GM21723 (cell line): ENCODE measurements at regions not wholly inside any gene's neighbourhood (a gene's known extent, or its start where the extent isn't known, plus 50 kb on each side); places are given as distances from the start of the nearest gene placed in this dataset.
"Not testable (repeated sequence)": the region's sequence is repeated elsewhere in the genome, so short reads cannot be mapped to it uniquely, and the experiment has no call there.

Source experiments
- ATAC-seq: cut with Tn5 transposase; IDR thresholded peaks from one replicate; pipeline ENCODE4 v1.9.1; 2021; ENCODE audit warnings: mild to moderate bottlenecking, moderate library complexity; ENCODE audit not compliant: unreplicated experiment

DNA sequence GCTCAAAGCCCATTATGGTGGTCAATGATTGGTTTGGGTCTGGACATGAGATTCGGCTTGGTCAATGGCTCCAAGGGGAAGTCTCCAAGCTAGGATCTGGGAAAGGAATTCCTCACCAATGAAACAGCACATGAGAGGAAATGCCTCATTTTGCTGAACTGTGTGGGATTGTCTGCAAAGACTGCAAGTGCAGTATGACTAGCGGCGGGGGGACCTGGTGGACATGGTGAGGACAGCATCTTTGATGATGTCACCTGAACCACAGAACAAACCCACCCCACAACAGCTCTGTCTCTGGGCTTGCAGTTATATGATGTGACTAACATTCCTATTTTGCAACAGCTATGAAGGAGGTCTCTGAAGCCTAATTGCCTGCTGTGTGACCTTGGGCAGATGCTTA is 50.6 kb upstream of the NKD1 start:
- no peak for ATAC-seq

GRCh38 chr16:50496990-50497389 is 51.2 kb upstream of the NKD1 start:
- ATAC-seq: no peak

DNA sequence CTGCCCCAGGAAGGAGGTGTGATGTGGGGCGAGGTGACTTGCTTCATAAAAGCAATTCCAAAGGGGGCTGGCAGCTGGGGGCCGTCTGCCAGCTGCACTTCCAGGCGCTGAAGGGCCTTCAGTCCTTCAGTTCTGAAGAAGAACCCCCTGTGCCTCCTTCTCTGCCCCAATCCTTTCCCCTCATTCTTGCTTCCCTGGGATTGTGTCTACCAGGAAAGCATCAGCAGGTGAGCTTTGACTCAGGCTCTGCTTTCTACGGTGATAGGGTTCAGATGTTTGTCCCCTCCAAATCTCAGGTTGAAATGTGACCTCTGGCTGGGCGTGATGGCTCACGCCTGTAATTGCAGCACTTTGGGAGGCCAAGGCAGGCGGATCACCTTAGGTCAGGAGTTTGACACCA is 52.5 kb upstream of the NKD1 start:
- ATAC-seq: no peak

DNA sequence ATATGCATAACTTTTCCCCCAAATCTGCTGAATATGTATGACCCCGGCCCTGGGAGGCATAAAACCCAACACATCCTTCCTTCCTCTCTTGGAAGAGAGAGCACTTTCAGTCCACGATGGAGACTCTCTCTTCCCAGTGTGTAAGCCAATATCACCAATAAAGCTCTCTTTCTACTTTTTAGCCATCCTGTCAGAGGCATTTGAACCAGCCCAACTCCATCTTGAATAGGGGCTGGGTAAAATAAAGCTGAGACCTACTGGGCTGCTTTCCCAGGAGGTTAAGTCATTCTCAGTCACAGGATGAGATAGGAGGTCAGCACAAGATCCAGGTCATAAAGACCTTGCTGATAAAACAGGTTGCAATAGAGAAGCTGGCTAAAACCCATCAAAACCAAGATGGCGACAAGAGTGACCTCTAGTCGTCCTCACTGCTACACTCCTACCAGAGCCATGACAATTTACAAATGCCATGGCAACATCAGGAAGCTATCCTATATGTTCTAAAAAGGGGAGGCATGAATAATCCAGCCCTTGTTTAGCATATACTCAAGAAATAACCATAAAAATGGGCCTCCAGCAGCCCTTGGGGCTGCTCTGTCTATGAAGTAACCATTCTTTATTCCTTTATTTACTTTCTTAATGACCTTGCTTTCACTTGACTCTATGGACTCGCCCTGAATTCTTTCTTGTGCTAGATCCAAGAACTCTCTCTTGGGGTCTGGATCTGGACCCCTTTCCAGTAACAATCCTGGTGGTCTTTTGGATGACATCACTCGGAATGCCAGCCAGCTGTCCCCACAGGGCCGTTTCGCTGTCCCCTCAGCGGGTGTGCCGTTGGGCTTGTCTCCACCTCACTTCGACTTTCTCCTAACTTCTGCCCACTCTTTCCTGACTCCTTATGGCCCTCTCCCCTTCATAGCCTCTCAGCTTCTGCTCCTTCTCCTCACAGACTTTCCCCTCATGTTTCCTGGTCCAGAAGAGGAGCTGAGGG is 53.4 kb upstream of the NKD1 start:
- no peak for ATAC-seq

DNA sequence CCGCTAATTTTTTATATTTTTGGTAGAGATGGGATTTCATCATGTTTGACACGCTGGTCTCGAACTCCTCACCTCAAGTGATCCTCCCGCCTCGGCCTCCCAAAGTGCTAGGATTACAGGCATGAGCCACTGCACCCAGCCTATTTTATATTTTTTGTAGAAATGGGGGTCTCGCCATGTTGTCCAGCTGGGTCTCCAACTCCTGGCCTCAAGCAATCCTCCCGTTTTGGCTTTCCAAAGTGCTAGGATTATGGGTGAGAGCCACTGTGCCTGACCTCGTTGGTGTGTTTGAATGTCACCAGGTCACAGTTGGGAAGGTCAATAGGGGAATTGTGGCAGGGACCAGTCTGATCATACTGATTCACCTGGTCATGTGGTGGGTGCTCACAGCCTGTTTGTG is 56.7 kb upstream of the NKD1 start:
- no peak for ATAC-seq

- no peak for ATAC-seq
Observed at GRCh38 chr16:50490828-50491227, 57.4 kb upstream of the NKD1 start.

DNA sequence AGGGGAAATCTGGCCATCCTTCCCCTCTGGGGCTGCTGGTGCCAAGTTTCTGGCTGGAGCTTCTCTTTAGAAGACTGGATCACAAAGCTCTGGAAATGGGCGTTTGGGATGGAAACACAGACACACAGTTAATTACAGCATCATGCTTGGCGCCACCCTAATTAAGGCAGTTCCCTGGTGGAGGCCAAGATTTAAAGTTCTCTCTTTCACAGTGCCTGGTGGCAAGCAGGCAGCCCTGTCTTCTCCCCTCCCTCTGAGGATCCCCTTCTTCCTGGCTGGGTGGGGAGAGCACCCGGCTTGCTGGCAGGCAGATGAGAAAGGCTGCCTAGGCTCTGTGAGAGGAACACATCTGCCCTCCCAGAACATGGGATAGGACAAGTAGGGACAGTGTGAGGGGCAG is 59.0 kb upstream of the NKD1 start:
- no peak for ATAC-seq

DNA sequence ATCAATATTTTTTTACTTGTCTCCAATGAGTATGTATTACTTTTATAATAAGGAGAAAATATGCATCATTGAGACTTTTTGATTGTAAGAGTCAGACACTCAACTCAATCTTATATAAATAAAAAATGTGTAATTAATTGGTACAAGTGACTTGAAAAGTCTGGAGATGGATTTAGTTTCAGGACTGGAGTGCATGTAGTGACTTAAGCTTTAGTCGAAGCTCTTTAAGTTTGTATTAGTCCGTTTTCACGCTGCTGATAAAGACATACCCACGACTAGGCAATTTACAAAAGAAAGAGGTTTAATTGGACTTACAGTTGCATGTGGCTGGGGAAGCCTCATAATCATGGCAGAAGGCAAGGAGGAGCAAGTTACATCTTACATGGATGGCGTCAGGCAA is 60.7 kb upstream of the NKD1 start:
- no peak for ATAC-seq

- not testable (repeated sequence) for ATAC-seq
Observed at GRCh38 chr16:50486162-50486561, 62.0 kb upstream of the NKD1 start.

DNA sequence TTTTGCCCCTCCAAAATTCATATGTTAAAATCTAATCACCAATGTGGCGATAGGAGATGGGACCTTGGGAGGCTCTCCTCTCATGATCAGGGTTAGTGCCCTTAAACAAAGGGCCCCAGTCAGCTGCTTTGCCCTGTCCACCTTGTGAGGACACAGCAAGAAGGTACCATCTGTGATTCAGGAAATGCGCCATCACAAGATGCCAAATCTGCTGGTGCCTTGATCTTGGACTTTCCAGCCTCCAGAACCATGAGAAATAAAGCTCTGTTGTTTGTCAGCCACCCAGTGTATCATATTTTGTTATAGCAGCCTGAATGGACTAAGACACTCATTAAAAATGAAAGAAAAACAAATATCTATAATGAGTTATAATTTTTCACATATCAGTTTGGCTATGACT is 63.0 kb upstream of the NKD1 start:
- ATAC-seq: no peak

- ATAC-seq: no peak
Observed at GRCh38 chr16:50482271-50482670, 65.9 kb upstream of the NKD1 start.

DNA sequence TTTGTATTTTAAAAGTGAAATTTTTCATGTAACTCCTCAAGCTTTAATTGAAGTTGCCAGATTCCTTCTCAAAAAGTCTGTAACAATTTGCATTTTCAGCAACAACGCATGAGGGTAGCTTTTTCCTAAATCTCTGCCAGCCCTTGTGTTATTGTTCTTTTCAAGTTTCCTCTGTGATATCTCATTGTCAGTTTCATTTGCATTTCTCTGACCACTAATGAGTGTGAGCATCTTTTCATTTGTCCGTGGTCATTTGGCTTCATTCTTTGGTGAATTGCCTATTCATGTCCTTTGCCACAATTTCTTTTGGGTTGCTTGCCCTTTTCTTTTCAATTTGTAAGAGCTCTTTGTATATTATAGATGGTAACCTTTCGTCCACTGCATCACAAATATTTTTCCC is 68.0 kb upstream of the NKD1 start:
- ATAC-seq: no peak

DNA sequence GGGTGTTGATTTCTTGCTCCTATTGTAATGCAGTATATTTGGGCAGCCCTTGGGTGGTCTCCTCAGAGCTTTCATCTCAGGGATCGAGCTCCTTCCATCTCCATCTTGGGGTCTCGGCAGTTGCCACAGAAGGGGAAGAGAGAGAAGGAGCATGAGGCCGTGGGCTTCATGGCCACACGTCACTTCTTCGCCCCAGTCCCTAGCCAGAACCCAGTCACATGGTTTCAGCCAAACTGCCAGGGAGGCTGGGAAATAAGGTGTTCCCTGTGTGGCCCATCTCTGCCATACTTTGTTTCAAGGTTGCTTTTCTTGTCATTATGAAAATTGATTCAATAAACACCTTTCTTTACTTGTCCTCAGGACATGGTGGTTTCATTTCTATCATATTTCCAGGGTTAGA is 68.4 kb upstream of the NKD1 start:
- ATAC-seq: no peak

- no peak for ATAC-seq
Observed at GRCh38 chr16:50478773-50479149, 69.4 kb upstream of the NKD1 start.

DNA sequence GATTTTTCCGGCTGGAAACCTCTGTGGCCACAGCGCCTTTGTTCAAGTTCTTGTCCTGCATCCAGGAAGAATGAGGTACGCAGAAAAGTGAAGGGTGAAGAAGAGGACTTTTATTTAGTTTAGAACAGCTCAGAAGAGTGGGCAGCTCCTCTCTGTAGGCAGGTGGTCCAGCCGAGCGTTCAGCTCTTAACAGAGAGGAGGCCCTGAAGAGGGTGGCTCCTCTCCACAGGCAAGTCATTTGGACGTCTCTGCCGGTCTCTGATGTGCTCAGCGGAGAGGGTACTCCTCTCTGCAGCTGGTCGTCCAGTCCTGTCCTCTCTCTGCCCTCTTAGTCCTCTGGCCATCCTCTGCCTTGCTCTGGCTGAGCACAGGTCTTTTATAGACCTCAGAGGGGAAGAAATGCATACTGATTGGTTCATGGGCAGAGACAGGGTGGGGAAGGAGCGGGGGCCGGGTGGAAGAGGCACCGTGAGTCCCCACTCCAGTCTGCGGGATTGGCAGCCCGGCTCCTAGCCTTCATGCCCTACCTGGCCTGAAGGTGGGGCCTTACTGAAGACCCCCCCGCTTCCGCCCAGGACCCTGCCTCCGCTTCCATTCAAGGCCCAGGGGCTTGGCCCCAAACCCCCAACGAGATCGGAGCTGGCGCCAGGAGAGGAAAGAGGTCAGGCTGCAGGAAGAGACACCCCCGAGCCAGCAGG is 70.0 kb upstream of the NKD1 start:
- ATAC-seq: no peak

DNA sequence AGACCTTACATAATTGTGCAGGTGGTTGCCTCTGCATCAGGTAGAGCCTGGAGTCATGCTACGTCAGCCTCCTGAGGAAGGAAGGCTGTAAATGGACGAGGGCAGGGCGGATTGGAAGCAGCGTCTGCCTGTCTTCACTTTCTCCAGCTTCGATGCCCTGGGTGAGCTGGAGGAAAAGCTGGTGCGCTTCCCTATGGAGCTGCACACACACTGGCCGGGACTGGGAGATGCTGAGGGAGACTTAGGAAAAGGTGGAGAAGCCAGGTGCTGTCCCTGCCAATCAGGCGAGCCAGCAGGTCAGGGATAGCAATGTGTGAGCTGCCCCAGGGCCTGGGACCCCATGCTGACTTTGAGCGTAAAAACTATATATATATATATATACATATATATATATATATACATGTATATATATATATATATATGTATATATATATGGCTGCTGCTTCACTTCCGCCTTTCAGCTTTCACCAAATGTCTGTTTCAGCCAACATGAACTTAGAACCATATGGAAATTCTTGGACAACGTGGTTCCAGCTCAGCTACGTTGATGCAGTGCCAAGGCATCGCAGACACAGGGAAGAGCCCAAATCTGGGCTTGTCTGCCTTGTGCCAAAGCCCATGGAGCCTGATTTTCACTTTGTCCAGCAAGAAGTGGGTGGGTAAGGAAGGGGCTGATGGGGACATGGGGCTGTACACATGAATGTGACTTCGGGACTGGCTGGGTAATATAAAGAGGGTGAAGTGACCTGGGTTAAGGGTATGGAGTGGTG is 71.5 kb upstream of the NKD1 start:
- no peak for ATAC-seq

DNA sequence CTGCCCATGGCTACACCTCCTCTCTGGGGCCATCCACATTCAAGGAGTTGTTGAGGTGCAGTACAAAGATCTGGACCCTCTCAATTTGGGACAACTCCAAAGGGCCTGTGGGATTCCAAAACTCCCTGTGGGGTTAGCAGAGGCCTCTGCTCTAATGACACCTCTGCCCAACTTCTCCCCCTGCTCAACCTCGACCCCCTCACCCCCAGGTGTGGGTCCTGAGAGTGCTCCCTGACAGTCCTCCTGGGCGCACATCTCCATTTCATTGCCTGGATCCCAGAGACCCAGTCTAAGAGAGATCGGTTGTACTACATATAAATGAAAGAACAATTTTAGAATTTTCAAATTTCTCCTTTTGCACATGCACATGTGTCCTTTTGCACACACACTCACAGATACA is 73.0 kb upstream of the NKD1 start:
- no peak for ATAC-seq

DNA sequence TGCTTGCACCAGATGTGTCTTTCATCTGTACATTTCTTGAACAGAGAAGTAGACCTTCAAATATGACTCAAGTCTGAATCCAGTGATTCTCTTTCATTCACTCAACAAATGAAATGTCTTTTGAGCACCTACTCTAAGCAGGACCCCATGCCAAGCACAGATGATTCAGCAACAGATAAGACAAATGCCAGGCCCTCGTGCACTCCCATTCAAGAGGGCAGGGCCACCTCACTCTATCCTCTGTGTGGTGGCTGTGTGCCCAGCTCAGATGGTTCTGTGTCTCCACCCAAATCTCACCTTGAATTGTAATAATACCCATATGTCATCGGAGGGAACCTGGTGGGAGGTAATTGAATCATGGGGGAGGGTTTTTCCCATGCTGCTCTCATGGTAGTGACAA is 74.1 kb upstream of the NKD1 start:
- ATAC-seq: peak; percentile 30

- ATAC-seq: peak; percentile 72
Observed at GRCh38 chr16:50473356-50473945, 74.7 kb upstream of the NKD1 start.

DNA sequence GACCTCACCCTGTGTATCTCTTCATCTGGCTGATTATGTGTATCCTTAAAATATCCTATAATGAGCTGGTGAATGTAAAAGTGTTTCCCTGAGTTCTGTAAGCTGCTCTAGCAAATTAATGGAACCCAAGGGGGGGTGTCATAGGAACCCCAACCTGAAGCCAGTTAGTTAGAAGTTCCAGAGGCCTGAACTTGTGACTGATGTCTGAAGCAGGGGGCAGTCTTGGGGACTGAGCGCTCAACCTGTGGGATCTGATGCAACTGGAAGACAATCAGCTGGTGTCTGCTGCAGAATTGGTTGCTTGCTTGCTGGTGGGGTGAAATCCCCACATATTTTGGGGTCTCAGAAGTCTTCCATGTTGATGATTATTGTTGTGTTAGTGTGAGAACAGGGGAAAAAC is 75.7 kb upstream of the NKD1 start:
- no peak for ATAC-seq

DNA sequence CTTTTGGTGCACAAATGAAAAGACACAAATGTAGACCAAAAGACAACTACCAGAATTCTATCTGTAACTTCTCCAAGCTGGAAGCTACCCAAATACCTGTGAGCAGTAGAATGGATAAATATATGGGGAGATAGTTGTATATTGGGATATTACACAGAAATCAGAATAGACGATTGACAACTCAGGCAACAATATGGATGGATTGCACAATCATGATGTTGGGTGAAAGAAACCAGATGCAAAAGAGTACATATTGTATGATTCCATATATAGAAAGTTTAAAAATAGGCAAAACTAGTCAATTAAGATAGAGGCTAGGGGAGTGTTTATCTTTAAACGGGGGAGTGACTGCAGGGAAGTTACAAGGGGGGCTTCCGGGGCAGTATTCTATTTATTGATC is 77.5 kb upstream of the NKD1 start:
- no peak for ATAC-seq
